ENCODE measurements at regions not wholly inside any gene's neighbourhood (a gene's known extent, or its start where the extent isn't known, plus 50 kb on each side); places are given as distances from the start of the nearest gene placed in this dataset.
"Not testable (repeated sequence)": the region's sequence is repeated elsewhere in the genome, so short reads cannot be mapped to it uniquely, and the experiment has no call there.

GRCh38 chr15:84094720-84095119 lies 140.9 kb upstream of the GOLGA6L4 start:
- not testable (repeated sequence) for DNase-seq (ENCODE audit: low read depth in 3 of 3)

GRCh38 chr15:84097053-84097452 lies 138.5 kb upstream of the GOLGA6L4 start:
- DNase-seq (ENCODE audit: low read depth in 3 of 3) = not testable (repeated sequence)

GRCh38 chr15:84098604-84099003 lies 137.0 kb upstream of the GOLGA6L4 start:
- no peak for DNase-seq (ENCODE audit: low read depth in 3 of 3)

GRCh38 chr15:84099181-84099580 lies 136.4 kb upstream of the GOLGA6L4 start:
- DNase-seq (ENCODE audit: low read depth in 3 of 3) = no peak

GRCh38 chr15:84103345-84103744 lies 132.2 kb upstream of the GOLGA6L4 start:
- DNase-seq (ENCODE audit: low read depth in 3 of 3) = no peak

- DNase-seq (ENCODE audit: low read depth in 3 of 3) = no peak
Measured at GRCh38 chr15:84104853-84105252, 130.7 kb upstream of the GOLGA6L4 start.

GRCh38 chr15:84108728-84109127 lies 126.8 kb upstream of the GOLGA6L4 start:
- no peak for DNase-seq (ENCODE audit: low read depth in 3 of 3)

- DNase-seq (ENCODE audit: low read depth in 3 of 3) = no peak
Measured at GRCh38 chr15:84111575-84111974, 124.0 kb upstream of the GOLGA6L4 start.

GRCh38 chr15:84112025-84112424 lies 123.5 kb upstream of the GOLGA6L4 start:
- DNase-seq (ENCODE audit: low read depth in 3 of 3) = no peak

GRCh38 chr15:84113919-84114318 lies 121.7 kb upstream of the GOLGA6L4 start:
- DNase-seq (ENCODE audit: low read depth in 3 of 3) = no peak

- not testable (repeated sequence) for DNase-seq (ENCODE audit: low read depth in 3 of 3)
Measured at GRCh38 chr15:84114680-84115079, 120.9 kb upstream of the GOLGA6L4 start.

- DNase-seq (ENCODE audit: low read depth in 3 of 3) = not testable (repeated sequence)
Measured at GRCh38 chr15:84119351-84119750, 116.2 kb upstream of the GOLGA6L4 start.

- DNase-seq (ENCODE audit: low read depth in 3 of 3) = not testable (repeated sequence)
Measured at GRCh38 chr15:84120903-84121302, 114.7 kb upstream of the GOLGA6L4 start.

- DNase-seq (ENCODE audit: low read depth in 3 of 3) = not testable (repeated sequence)
Measured at GRCh38 chr15:84128706-84129105, 106.9 kb upstream of the GOLGA6L4 start.

- DNase-seq (ENCODE audit: low read depth in 3 of 3) = not testable (repeated sequence)
Measured at GRCh38 chr15:84130098-84130831, 105.3 kb upstream of the GOLGA6L4 start.

GRCh38 chr15:84135931-84136456 lies 99.6 kb upstream of the GOLGA6L4 start:
- not testable (repeated sequence) for DNase-seq (ENCODE audit: low read depth in 3 of 3)

GRCh38 chr15:84142888-84143337 lies 92.7 kb upstream of the GOLGA6L4 start:
- peak; percentile 45 to 76 (median 64) for DNase-seq (ENCODE audit: low read depth in 3 of 3)

GRCh38 chr15:84143753-84144314 lies 91.7 kb upstream of the GOLGA6L4 start:
- DNase-seq (ENCODE audit: low read depth in 3 of 3) = no peak

- not testable (repeated sequence) for DNase-seq (ENCODE audit: low read depth in 3 of 3)
Measured at GRCh38 chr15:84144946-84145345, 90.6 kb upstream of the GOLGA6L4 start.

- DNase-seq (ENCODE audit: low read depth in 3 of 3) = not testable (repeated sequence)
Measured at GRCh38 chr15:84146299-84146698, 89.3 kb upstream of the GOLGA6L4 start.

- DNase-seq (ENCODE audit: low read depth in 3 of 3) = not testable (repeated sequence)
Measured at GRCh38 chr15:84147307-84147706, 88.3 kb upstream of the GOLGA6L4 start.

- DNase-seq (ENCODE audit: low read depth in 3 of 3) = no peak
Measured at GRCh38 chr15:84151205-84151931, 84.2 kb upstream of the GOLGA6L4 start.

Measured in stimulated activated CD4-positive, alpha-beta T cell treated with anti-CD3 and anti-CD28 coated beads, TNF-alpha, amount 100 ng/mL, for 24 hours (primary cell).